MCF 10A (cell line): ENCODE measurements at regions not wholly inside any gene's neighbourhood (a gene's known extent, or its start where the extent isn't known, plus 50 kb on each side); places are given as distances from the start of the nearest gene placed in this dataset.

Experiments used
- BruUV-seq: library from RNA; stranded (reverse); fragments of 400-500 nt; replicated peaks from 2 replicates; lab custom pipeline; 2021; lab: Mats Ljungman, UMichigan
- CTCF ChIA-PET: fragments of 300-600 bp; sonication (Branson Sonifier 250); formaldehyde crosslinking; extraction: SDS; loops from one replicate; lab custom pipeline; 2021; ENCODE audit warnings: antibody characterized with exemption, inconsistent platforms; lab: Yijun Ruan, JAX
- POLR2A ChIA-PET: fragments of 300-600, 350-650 bp; sonication (Branson Sonifier 250); formaldehyde crosslinking; extraction: SDS; loops from one replicate; lab custom pipeline; 2020; ENCODE audit warnings: antibody characterized with exemption, inconsistent platforms; lab: Yijun Ruan, JAX
- DNase-seq: peaks from one replicate; pipeline ENCODE4 v3.0.0-alpha.2; 2018; ENCODE audit not compliant: unreplicated experiment
- H3K27ac Mint-ChIP-seq: one replicate; pipeline ENCODE4 v1.8.0; 2022; ENCODE audit warnings: mild to moderate bottlenecking, low read depth, mixed read lengths; ENCODE audit not compliant: unreplicated experiment
- H3K27me3 Mint-ChIP-seq: one replicate; pipeline ENCODE4 v1.8.0; 2022; ENCODE audit warnings: mixed read lengths; ENCODE audit not compliant: insufficient read depth, unreplicated experiment
- H3K36me3 Mint-ChIP-seq: one replicate; pipeline ENCODE4 v1.8.0; 2022; ENCODE audit warnings: mild to moderate bottlenecking, moderate library complexity, mixed read lengths; ENCODE audit not compliant: insufficient read depth, unreplicated experiment
- H3K4me1 Mint-ChIP-seq: one replicate; pipeline ENCODE4 v1.8.0; 2022; ENCODE audit warnings: mixed read lengths; ENCODE audit not compliant: insufficient read depth, unreplicated experiment
- H3K4me3 Mint-ChIP-seq: one replicate; pipeline ENCODE4 v1.8.0; 2022; ENCODE audit warnings: mild to moderate bottlenecking, moderate library complexity, mixed read lengths; ENCODE audit not compliant: unreplicated experiment
- H3K9me3 Mint-ChIP-seq: one replicate; pipeline ENCODE4 v1.8.0; 2022; ENCODE audit warnings: mixed read lengths; ENCODE audit not compliant: unreplicated experiment
- intact Hi-C: fragments of 100-400 bp; cut with micrococcal nuclease; formaldehyde crosslinking; loops from 2 replicates; pipeline ENCODE4 v1.14.1; 2022
- TF ChIP-seq, protein P1 (sequence below): fragments of 200-600 bp; IDR thresholded peaks from one replicate; pipeline ENCODE4 v1.8.0; 2022; ENCODE audit warnings: antibody characterized with exemption, mild to moderate bottlenecking; ENCODE audit not compliant: unreplicated experiment

DNA sequence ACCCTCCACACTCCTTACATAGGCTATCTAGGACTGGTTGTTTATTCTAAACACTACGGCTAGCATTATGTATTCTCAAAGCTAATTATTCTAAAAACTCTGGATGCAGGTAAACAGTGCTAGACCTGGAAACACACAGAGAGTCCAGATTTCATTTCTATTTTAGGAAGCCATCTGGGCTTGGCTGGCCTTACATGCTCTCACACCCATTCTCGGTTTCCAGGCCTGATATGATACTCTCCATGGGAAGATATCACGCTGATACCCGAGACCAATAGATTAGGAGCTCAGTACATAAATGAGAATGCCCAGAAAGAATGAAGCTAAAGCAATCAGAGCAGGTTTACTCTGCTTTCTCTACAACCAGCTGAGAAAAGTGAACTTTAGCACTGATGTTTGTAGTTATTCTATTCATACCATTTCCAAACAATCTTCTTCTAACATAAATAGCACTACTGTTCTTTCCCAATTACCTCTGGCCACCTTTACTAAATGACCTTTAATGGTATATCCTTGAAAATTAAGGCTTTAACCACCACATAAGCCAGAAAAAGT is 973.3 kb downstream of the PCDH18 start:
- Mint-ChIP-seq H3K27ac (no peak overlapping the region), H3K9me3 (no peaks in the 10 kb centered on the region), H3K36me3 (no peaks in the 10 kb centered on the region), H3K4me3 (no peak overlapping the region), H3K4me1 (no peaks in the 10 kb centered on the region), H3K27me3 (no peaks in the 10 kb centered on the region)
- intact Hi-C loops: no loop called here
- TF ChIP-seq, protein P1, sequence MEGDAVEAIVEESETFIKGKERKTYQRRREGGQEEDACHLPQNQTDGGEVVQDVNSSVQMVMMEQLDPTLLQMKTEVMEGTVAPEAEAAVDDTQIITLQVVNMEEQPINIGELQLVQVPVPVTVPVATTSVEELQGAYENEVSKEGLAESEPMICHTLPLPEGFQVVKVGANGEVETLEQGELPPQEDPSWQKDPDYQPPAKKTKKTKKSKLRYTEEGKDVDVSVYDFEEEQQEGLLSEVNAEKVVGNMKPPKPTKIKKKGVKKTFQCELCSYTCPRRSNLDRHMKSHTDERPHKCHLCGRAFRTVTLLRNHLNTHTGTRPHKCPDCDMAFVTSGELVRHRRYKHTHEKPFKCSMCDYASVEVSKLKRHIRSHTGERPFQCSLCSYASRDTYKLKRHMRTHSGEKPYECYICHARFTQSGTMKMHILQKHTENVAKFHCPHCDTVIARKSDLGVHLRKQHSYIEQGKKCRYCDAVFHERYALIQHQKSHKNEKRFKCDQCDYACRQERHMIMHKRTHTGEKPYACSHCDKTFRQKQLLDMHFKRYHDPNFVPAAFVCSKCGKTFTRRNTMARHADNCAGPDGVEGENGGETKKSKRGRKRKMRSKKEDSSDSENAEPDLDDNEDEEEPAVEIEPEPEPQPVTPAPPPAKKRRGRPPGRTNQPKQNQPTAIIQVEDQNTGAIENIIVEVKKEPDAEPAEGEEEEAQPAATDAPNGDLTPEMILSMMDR: no peak
- ChIA-PET CTCF (interaction anchor here (0.6 kb wide), 1 partner anchor 729 kb away, joined by 4 read pairs; no protein-coding TSS in a partner anchor), POLR2A (no interaction called here)
- BruUV-seq: no TSS peak
- no peak for DNase-seq

DNA sequence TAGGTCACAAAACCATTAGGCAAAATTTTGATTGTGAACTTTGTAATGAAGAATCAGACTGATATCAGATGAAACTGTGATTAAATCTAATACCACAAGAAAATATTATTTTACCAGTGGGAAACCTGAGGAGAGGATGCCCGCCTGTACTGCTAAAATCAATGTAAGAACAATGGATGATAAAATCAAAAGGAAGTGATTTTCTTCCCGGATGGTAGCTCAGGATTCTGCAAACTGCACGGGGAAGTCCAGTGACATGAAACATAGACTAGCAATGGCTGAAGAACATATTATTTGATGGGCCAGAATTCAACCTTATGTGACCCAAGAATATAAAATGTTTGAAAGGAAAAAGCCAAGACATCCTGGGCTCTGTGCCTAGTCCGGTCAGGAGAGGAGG is 974.9 kb downstream of the PCDH18 start:
- CTCF ChIA-PET: no interaction called here
- H3K36me3 Mint-ChIP-seq: no peaks in the 10 kb centered on the region
- H3K9me3 Mint-ChIP-seq: no peaks in the 10 kb centered on the region
- BruUV-seq: no TSS peak
- H3K27me3 Mint-ChIP-seq: no peaks in the 10 kb centered on the region
- POLR2A ChIA-PET: interaction anchor here (0.6 kb wide), 1 partner anchor 122 kb away, joined by 3 read pairs; no protein-coding TSS in a partner anchor
- no peak for DNase-seq
- H3K4me1 Mint-ChIP-seq: no peaks in the 10 kb centered on the region
- TF ChIP-seq, protein P1: no peak
- H3K4me3 Mint-ChIP-seq: no peak overlapping the region
- intact Hi-C loops: no loop called here
- no peak overlapping the region for H3K27ac Mint-ChIP-seq

DNA sequence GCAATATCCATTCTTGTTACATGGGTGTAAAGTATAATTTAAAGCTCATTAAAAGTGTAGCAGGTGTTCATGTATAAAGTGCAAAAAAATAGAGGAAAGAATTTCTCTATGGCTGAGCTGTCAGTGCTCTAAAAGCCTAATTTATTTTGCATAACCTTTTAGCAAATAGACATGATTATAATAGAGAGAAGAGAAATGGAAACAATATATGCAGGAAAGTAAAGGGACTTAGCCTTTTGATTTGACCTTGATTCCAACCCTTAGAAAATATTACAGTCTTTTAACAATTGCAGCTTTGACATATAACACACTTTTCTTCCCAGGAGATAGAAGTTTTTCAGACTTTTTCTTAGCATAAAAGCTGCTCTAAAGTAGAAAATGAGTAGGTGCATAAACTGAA is 978.3 kb downstream of the PCDH18 start:
- Mint-ChIP-seq H3K4me1 (no peaks in the 10 kb centered on the region), H3K27me3 (no peaks in the 10 kb centered on the region), H3K27ac (no peak overlapping the region), H3K36me3 (no peaks in the 10 kb centered on the region), H3K9me3 (no peaks in the 10 kb centered on the region), H3K4me3 (no peak overlapping the region)
- ChIA-PET CTCF (no interaction called here), POLR2A (no interaction called here)
- DNase-seq: no peak
- no TSS peak for BruUV-seq
- TF ChIP-seq, protein P1: no peak
- intact Hi-C loops: no loop called here

DNA sequence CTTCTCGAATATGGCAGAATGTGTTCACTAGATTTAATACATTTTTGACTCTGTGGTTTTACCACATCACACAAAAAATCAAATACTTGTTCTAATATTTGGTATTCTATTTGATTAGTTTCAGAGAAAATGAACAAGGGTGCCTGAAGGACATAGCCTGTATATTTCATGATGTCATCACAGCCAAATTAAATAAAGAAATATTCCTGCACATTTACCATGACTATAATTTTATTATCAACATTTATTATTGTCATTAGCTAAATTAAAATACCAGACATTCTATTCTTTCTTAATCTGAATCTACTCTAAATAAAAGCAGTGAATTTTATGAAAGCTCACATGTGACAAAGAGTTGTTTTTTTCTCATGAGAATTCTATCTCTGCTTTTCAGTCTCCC is 980.5 kb downstream of the PCDH18 start:
- no TSS peak for BruUV-seq
- POLR2A ChIA-PET: no interaction called here

More for the DNA sequence above, 980.5 kb downstream of the PCDH18 start:
- no peak overlapping the region for H3K4me3 Mint-ChIP-seq
- no peaks in the 10 kb centered on the region for H3K4me1 Mint-ChIP-seq
- H3K36me3 Mint-ChIP-seq: no peaks in the 10 kb centered on the region
- no peaks in the 10 kb centered on the region for H3K27me3 Mint-ChIP-seq
- intact Hi-C loops: no loop called here
- DNase-seq: no peak
- no peak overlapping the region for H3K27ac Mint-ChIP-seq
- TF ChIP-seq, protein P1: no peak
- CTCF ChIA-PET: no interaction called here
- no peaks in the 10 kb centered on the region for H3K9me3 Mint-ChIP-seq
